Nephron (organoid): ENCODE measurements at regions not wholly inside any gene's neighbourhood (a gene's known extent, or its start where the extent isn't known, plus 50 kb on each side); places are given as distances from the start of the nearest gene placed in this dataset.

ENCODE experiments used
- H3K27ac Mint-ChIP-seq, 3 experiments: 2 replicates each; pipeline ENCODE4 v1.8.0; 2020; ENCODE audit warnings: mixed read lengths in 3 of 3, mild to moderate bottlenecking in 2 of 3, moderate library complexity in 1 of 3
- H3K27me3 Mint-ChIP-seq: 2 replicates; pipeline ENCODE4 v1.8.0; 2021; ENCODE audit warnings: low read depth, mild to moderate bottlenecking, moderate library complexity, mixed read lengths
- H3K36me3 Mint-ChIP-seq: 2 replicates; pipeline ENCODE4 v1.8.0; 2020; ENCODE audit warnings: low read depth, mixed read lengths
- H3K4me1 Mint-ChIP-seq: 2 replicates; pipeline ENCODE4 v1.8.0; 2020; ENCODE audit warnings: mixed read lengths
- H3K4me3 Mint-ChIP-seq, 3 experiments: 2 replicates each; pipeline ENCODE4 v1.8.0; 2020; ENCODE audit warnings: mild to moderate bottlenecking in 3 of 3, mixed read lengths in 3 of 3, moderate library complexity in 2 of 3
- H3K9me3 Mint-ChIP-seq: 2 replicates; pipeline ENCODE4 v1.8.0; 2020; ENCODE audit warnings: mixed read lengths
- CTCF ChIP-seq, 3 experiments: fragments of 200-600 bp; sonication (generic); IDR thresholded peaks; one replicate each; pipeline ENCODE4 v1.5.0; 2021; ENCODE audit warnings: antibody characterized with exemption in 3 of 3; ENCODE audit not compliant: unreplicated experiment in 3 of 3

GRCh38 chr3:153752405-153753027, 368.7 kb upstream of the ARHGEF26 start:
- Mint-ChIP-seq H3K27me3 (no peaks in the 10 kb centered on the region), H3K36me3 (no peaks in the 10 kb centered on the region), H3K9me3 (peaks cover 5% of the 10 kb centered on the region), H3K4me3 (no peak overlapping the region), H3K27ac (no peak overlapping the region), H3K4me1 (peaks cover 20% of the 10 kb centered on the region)
- TF ChIP-seq CTCF (IDR thresholded peaks at IDR 0.05; ENCODE audit: unreplicated experiment in 3 of 3): no peak

- H3K4me3 Mint-ChIP-seq: no peak overlapping the region
- H3K9me3 Mint-ChIP-seq: peaks cover 5% of the 10 kb centered on the region
- no peak overlapping the region for H3K27ac Mint-ChIP-seq
- no peaks in the 10 kb centered on the region for H3K36me3 Mint-ChIP-seq
- no peak for TF ChIP-seq CTCF (IDR thresholded peaks at IDR 0.05; ENCODE audit: unreplicated experiment in 3 of 3)
- peaks cover 20% of the 10 kb centered on the region for H3K4me1 Mint-ChIP-seq
- no peaks in the 10 kb centered on the region for H3K27me3 Mint-ChIP-seq
Measured at GRCh38 chr3:153753035-153753434, 368.2 kb upstream of the ARHGEF26 start.

GRCh38 chr3:153756816-153757215, 364.4 kb upstream of the ARHGEF26 start:
- peak overlapping the region in 2 of 3 experiments; percentile 11 to 32 for H3K27ac Mint-ChIP-seq
- TF ChIP-seq CTCF (IDR thresholded peaks at IDR 0.05; ENCODE audit: unreplicated experiment in 3 of 3): no peak
- H3K27me3 Mint-ChIP-seq: no peaks in the 10 kb centered on the region
- peaks cover 20% of the 10 kb centered on the region for H3K4me1 Mint-ChIP-seq
- H3K9me3 Mint-ChIP-seq: peaks cover 5% of the 10 kb centered on the region
- no peaks in the 10 kb centered on the region for H3K36me3 Mint-ChIP-seq
- no peak overlapping the region for H3K4me3 Mint-ChIP-seq

GRCh38 chr3:153757839-153758238, 363.4 kb upstream of the ARHGEF26 start:
- Mint-ChIP-seq H3K36me3 (no peaks in the 10 kb centered on the region), H3K27me3 (no peaks in the 10 kb centered on the region), H3K27ac (no peak overlapping the region), H3K4me3 (no peak overlapping the region), H3K9me3 (peaks cover 5% of the 10 kb centered on the region), H3K4me1 (peaks cover 17% of the 10 kb centered on the region)
- no peak for TF ChIP-seq CTCF (IDR thresholded peaks at IDR 0.05; ENCODE audit: unreplicated experiment in 3 of 3)

GRCh38 chr3:153760948-153761347, 360.2 kb upstream of the ARHGEF26 start:
- Mint-ChIP-seq H3K27me3 (no peaks in the 10 kb centered on the region), H3K4me3 (no peak overlapping the region), H3K4me1 (peaks cover 11% of the 10 kb centered on the region), H3K36me3 (no peaks in the 10 kb centered on the region), H3K9me3 (peaks cover 5% of the 10 kb centered on the region), H3K27ac (no peak overlapping the region)
- TF ChIP-seq CTCF (IDR thresholded peaks at IDR 0.05; ENCODE audit: unreplicated experiment in 3 of 3): no peak
